Epithelial cell of proximal tubule (primary cell): ENCODE measurements at regions not wholly inside any gene's neighbourhood (a gene's known extent, or its start where the extent isn't known, plus 50 kb on each side); places are given as distances from the start of the nearest gene placed in this dataset.

Experiments
- DNase-seq: peaks from one replicate; pipeline ENCODE4 v3.0.0-alpha.2; 2011; ENCODE audit warnings: low read depth
- H3K4me3 ChIP-seq: 2 replicates; pipeline ENCODE4 v1.5.1; 2011; ENCODE audit warnings: low read depth, mild to moderate bottlenecking, low read length
- TF ChIP-seq, protein P1 (sequence below): conservative IDR thresholded peaks from 2 replicates; pipeline ENCODE4 v1.5.1; 2012; ENCODE audit warnings: low read depth, mild to moderate bottlenecking, low read length

DNA sequence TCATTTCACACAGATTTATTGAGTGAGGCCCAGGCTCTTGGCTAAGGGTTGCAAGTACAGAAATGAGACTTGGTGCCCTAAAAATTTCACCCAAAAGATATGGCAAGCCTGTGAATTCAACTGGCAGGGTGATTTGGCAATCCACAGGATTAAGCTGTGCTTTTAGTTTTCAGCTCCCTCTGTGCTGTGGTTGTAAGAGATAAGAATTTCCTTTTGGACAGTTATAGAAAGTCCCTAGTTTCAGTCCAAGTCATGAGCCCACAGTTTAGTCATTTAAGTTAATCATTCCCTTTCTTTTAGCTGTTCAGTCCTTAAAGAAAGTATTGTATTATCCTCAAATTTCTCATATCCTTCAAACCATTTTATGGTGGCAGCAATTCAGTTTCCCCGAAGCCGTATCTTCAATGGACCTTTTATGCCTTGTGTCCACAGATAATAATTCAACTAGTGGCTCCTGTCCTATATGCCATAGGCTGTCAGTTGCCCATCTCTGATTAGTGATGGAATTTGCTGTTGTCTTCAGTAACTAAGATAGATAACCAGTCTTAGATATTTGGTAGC lies 73.4 kb upstream of the NAMPT start:
- TF ChIP-seq, protein P1, sequence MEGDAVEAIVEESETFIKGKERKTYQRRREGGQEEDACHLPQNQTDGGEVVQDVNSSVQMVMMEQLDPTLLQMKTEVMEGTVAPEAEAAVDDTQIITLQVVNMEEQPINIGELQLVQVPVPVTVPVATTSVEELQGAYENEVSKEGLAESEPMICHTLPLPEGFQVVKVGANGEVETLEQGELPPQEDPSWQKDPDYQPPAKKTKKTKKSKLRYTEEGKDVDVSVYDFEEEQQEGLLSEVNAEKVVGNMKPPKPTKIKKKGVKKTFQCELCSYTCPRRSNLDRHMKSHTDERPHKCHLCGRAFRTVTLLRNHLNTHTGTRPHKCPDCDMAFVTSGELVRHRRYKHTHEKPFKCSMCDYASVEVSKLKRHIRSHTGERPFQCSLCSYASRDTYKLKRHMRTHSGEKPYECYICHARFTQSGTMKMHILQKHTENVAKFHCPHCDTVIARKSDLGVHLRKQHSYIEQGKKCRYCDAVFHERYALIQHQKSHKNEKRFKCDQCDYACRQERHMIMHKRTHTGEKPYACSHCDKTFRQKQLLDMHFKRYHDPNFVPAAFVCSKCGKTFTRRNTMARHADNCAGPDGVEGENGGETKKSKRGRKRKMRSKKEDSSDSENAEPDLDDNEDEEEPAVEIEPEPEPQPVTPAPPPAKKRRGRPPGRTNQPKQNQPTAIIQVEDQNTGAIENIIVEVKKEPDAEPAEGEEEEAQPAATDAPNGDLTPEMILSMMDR, result no peak
- peak; percentile 79 for DNase-seq

DNA sequence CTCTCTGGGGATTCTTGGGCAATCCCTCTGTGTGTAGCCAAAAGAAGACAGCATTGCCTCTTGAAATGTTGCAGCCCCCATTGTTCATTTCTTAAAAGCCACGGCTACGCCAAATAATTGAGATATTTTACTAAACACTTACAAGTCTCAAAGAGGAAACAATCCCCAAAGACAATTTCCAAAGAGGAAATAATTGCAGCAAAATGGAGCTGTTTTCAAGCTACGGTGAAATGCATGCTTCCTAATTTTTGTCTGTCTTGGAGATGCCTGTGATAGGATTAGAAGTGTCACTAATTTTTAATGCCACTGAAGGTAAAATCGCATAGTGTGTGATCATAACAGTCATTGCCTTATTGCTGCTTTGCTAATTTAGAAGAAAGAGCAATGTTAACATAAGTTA lies 72.9 kb upstream of the NAMPT start:
- TF ChIP-seq, protein P1, result no peak
- no peak for DNase-seq
- H3K4me3 ChIP-seq, result no peak overlapping the region

More for the DNA sequence above, 73.4 kb upstream of the NAMPT start:
- no peak overlapping the region for H3K4me3 ChIP-seq

DNA sequence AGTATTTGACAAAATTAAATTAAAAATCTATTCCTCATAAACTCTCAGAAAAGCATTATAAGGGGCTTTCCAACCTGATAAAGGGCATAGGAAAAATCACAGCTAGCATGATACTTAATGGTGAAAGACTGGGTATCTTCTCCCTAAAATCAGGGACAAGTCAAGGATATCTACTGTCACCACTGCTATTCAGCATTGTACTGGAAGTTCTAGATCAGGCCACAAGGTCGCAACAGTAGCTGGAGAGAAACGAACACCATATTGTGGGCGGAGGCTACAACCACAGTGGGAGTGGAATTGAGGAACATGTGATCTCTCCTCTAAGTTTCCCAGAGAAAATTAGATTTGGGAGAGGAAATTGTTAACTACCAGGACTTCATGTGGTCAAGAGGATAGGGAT lies 70.0 kb upstream of the NAMPT start:
- H3K4me3 ChIP-seq, result no peak overlapping the region
- TF ChIP-seq, protein P1, result no peak
- no peak for DNase-seq

DNA sequence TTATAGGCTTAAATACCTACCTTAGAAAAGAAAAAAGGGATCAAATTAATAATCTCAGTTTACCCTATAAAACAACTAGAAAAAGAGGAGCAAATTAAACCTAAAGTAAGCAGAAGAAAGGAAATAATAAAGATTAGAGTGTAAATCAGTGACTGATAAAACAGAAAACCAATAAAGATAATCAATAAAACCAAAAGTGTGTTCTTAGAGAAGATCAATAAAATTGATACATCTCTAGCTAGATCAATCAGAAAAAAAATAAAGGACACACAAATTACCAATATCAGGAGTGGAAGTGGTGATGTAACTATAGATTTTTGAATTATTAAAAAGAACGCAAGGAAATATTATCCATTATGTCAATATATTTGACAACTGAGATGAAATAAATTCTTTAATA lies 69.2 kb upstream of the NAMPT start:
- no peak for DNase-seq
- H3K4me3 ChIP-seq, result no peak overlapping the region
- TF ChIP-seq, protein P1, result no peak

DNA sequence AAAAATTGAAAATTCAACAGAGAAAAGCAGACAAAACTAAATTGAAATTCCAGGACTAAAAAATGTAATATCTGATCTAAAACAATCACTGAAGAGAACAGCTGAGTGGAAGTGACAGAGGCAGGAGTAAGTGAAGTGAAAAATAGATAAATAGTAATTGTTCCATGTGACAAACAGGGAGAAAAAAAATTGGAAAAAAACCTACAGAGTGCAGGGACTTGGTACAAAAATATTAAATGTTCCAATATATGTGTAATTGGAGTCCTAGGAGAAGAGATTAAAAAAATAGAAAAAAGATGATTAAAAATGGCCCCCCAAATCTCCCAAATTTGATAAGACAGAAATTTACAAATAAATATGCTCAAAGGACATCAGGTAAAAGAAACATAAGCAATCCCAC lies 63.4 kb upstream of the NAMPT start:
- H3K4me3 ChIP-seq, result no peak overlapping the region
- TF ChIP-seq, protein P1, result no peak
- no peak for DNase-seq

DNA sequence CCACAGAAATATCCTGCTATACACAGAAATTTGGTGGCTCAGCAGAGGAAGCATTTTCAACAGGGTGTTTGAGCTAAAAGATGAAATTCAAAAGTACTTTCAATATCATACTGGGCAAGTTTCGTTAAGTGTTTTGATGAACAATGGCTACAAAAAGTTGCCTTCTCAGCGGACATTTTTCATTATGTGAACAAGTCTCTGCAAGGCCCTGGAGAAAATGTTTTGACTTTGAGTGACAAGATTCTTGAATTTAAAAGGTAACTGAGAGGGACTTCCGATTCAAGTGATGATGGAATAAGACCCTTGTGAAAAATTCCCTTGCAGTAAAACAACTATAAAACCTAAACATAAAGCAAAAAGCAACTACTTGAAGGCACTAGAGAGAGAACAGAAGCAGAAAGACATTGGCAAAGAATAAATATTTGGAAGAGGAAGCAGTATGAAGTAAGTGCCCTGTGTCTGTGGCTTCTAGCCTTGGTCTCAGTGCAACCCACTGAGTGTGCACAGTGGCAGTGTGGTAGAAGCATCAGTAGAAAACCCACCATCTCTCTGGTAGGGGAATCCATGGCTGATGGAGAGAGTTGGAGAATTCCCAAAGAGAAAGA lies 62.5 kb upstream of the NAMPT start:
- TF ChIP-seq, protein P1, result no peak

DNA sequence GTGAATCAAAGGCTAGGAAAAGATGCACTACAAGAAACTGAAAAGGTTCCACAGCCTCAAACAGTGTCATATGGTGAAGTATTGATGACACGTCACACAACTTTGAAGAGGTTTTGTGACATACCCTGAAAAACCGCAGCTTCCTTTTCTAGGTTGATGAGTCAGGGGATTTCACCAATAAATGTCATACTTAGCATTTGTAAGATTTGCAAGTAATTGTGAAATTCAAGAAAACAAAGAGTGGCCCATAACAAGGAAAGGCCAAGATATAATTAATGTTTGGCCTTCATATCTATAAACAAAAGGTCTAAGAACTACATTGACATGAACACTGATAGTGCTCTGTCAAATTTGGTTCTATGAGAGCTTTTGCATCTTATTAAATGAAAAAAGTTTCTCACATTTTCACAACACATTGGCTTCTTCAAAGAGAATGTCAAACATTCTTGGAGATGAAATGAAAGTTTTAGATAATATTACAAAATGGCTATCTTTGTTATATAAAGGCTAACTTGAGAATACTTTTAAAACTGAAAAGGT lies 62.0 kb upstream of the NAMPT start:
- no peak overlapping the region for H3K4me3 ChIP-seq
- TF ChIP-seq, protein P1, result no peak
- DNase-seq, result no peak

More for the DNA sequence above, 62.5 kb upstream of the NAMPT start:
- DNase-seq, result no peak
- no peak overlapping the region for H3K4me3 ChIP-seq
